NCI-H1436 (cell line): ENCODE measurements at regions not wholly inside any gene's neighbourhood (a gene's known extent, or its start where the extent isn't known, plus 50 kb on each side); places are given as distances from the start of the nearest gene placed in this dataset.

Experiments used
- DNase-seq: peaks from one replicate; lab custom pipeline; 2025; lab: John Stamatoyannopoulos, UW

DNA sequence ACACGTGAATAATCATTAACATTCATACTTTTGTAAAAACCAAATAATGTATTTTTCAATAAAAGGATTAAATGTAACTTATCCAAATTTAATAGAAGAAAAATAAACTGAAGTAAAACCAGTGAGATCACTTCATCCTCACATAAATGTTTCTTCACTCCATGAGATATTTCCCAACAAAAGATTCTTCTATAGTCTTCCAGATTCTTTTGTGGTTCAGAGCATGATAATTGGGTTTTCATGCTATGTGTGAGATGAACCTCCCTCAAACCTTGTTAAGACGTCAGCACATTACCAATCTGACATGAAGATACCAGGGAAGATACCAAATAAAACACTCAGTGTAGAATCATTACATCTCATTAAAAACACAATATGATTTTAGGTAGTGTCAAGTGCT, 62.9 kb upstream of the OXGR1 start:
- DNase-seq: no peak

GRCh38 chr13:97058391-97058790, 64.1 kb upstream of the OXGR1 start:
- no peak for DNase-seq

GRCh38 chr13:97058926-97059325, 64.7 kb upstream of the OXGR1 start:
- DNase-seq: no peak

DNA sequence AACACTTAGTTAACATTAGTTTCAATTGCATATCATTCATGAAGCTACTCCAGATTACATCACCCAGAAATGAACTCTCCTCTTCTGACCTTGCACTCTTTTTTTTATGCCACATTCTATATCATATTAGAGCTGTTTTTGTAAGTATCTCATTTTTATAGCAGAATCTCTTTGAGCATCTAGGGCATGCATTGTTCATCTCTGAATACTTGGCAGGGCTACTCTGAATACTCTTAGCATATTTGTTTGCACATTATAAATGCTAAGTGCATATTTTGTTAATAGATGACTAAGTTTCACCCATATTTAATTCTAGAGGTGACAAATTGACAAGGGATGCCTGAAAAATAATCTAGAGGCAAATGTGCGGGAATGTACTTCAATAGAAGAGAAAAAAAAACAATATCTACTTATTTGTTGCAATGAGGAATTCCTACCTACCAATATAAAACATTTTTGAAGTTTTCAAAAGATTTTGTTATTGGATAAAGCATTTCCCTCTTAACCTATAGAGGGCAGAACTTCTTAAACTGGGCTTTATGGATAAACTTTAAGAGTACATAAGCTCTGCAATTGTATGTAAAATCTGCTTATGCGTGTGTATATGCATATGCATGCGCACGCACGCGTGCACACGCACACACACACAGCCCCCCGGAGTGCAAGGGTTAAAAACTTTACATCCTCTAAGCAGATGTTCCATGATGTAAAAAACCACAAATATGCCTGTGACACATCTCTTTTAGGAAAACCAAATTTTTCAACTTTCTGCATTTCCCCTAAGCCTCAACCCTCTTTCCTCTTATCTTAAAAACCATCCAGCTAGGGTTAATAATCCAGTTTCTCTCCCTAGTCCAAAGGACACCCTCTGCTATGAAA, 73.0 kb upstream of the OXGR1 start:
- DNase-seq: no peak

GRCh38 chr13:97068151-97068550, 73.9 kb upstream of the OXGR1 start:
- DNase-seq: no peak

DNA sequence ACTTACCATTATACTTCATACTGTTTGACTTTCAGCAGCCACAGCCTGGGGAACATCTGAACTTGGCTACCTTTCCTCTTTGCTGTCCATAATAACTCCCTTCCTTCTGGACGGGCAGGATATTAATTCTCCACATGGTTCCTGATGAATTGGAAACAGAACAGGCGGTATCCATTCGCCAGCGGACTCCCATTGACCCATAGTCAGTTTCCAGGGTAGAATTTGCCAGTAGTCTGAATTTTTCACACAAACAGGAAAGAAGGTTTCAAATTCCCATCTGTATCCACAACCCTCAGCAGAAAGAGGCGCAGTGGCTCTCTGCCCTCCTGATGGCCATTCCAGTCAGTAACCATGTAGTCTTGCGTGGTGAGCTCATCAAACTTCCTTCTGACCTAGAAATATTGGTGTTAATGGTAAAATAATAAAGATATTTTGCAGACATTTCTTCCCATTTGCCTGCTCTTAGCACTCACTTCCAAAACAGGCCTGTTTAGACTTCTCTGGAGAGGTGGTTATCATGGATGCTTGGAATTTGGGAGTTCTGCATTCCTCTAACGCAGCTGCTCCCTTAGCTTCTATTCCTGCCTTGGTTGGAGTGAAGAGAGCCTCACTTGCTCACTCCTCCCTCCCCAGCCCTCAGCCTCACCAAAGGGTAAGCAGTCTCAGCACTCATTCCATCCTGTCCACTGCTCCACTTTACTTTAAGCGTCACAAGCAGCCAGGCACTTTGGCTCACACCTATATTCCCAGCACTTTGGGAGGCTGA, 75.0 kb upstream of the OXGR1 start:
- no peak for DNase-seq

DNA sequence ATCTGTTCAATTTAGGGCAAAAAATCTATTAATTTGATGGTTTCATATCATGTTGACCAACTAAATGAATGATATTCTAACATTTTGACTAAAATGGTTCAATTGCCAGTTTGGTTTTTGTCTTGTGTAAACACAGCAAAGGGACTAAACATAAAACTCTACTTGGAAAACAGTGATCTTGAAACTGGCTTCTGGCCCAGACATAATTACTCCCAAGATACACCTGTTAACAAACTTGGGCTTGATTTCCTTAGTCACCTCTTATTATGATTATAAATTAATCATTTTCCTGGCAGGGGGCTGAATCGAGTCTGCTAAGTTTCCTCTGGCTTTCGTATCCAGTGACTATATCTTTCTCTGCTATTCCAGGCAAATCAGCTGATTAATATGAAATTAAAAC, 78.0 kb upstream of the OXGR1 start:
- no peak for DNase-seq

GRCh38 chr13:97074618-97075017, 80.3 kb upstream of the OXGR1 start:
- no peak for DNase-seq

DNA sequence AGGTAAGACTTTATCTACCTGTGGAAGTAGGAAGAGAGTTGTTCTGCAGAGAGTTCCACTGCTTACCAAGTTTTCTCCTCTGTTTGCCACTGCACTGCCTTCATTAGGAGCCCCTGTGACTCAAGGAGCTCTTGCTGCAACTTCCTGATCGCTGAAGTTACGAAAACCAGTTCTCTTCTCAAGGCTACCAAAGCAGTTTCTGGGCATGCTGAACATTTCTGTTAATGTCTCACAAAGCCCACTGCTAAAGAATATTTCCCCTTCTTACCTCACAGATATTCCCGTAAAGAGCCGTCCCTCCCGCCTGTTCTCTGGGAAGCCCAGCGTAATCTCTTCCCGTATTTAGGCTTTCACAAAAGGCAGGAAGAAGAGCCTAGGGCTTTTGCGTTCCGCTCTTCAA, 82.6 kb upstream of the OXGR1 start:
- no peak for DNase-seq

DNA sequence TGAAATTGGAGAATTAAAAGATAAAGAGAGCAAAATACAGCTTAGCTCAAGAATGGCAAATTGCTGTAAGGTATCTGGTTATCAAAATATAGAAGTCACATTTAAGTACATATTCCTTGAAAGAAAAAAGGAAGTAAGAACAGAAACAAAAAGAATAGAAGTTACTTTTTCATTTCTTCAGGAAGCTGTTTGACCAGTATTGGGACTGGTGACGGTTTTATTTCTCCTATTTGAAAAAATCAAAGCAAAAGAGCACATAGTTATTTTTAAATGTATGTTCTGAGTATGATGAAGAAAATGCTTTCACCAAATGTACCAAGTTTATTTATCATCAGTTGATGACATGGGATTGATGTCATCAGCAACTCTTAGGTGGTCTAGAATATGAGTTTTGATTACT, 83.1 kb upstream of the OXGR1 start:
- DNase-seq: no peak

- DNase-seq: no peak
Measured at GRCh38 chr13:97079726-97080125, 85.5 kb upstream of the OXGR1 start.

GRCh38 chr13:97082461-97083207, 88.4 kb upstream of the OXGR1 start:
- DNase-seq: no peak

- DNase-seq: no peak
Measured at GRCh38 chr13:97091196-97091595, 96.9 kb upstream of the OXGR1 start.

DNA sequence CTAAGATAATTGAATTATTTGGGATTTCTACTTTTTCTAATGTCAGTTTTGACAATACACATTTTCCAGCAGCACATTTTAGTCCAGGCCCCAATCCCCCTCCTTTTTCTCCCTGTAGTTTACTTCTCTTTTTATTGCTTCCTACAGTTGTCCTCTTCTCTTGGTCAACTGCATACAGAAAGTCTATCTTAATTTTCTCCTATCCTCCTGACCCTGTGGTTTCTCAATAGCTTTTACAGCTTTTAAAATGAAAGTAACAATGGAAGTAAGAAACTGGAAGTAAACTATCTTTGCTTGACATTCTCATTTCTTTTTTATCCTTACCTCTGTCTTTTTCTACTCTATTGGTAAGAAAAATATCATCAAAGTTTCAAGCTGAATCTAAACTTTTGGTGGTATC, 106.5 kb upstream of the OXGR1 start:
- no peak for DNase-seq

- no peak for DNase-seq
Measured at GRCh38 chr13:97101912-97102708, 107.8 kb upstream of the OXGR1 start.

DNA sequence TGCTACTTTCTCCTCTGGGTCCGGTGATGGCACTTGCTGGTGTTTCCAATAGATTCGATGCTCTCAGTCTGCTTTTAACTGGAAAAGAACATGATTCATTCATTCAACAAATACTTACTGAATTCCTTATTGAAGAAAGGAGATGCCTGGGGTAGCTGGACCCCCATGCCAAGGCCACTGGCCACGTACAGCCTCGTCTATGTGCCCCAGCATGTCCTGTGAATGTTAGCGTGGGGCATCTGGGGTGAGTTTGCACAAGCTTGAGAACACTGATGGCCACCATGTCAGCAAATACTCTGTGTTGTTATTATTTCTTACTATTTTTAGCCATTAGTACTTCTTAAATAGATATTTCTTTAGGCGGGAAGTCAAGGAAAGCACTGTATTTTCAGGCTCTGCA, 112.0 kb upstream of the OXGR1 start:
- no peak for DNase-seq

DNA sequence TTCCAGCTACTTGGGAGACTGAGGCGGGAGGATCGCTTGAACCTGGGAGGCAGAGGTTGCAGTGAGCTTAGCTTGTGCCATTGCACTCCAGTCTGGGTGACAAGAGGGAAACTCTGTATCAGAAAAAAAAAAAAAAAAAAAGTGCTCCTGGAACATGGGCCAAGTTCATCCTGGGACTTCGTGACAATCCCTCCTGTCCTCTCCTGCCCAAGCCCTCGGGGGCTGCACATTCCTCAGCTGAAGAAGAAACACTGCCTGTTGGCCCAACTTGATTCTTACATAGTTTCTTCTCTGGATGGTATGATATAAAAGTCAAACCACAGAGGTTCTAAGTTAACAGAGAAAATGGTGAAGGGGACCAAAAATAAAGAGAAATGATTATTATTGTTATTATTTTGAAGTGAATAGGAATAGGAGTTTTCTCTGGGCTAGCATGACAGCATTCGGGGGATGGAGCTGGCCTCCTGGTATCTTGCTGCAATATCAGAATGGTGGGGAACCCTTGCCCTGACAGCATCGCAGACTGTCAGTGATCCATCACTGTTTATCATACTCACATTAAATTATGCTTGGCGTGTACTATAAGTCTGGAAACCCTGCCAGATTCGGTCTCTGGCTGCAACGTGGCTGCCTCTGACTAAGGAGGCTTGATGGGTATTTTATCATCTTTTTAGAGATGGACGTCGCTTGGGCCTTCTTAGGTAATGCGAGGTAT, 113.7 kb upstream of the OXGR1 start:
- DNase-seq: no peak

- DNase-seq: no peak
Measured at GRCh38 chr13:97108530-97108900, 113.6 kb upstream of the MBNL2 start.

DNA sequence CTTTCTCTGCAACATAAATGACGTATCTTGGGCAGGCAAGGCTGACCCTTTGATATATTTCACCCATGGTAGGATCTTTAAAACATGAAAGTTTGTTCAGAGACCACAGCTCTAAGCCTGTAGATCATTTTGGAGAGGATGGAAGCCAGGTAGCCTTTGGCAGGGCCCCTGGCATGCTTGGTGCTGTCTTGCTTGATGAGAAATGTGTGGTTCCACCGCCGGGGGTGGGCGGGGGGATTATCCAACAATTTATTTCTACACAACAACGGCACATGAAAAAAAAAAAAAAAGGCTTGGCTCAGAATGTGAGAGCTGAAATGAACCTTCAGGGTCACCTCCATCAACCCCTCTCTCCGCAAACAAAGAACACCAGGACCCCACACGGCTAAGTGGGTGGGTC, 112.9 kb upstream of the MBNL2 start:
- DNase-seq: no peak

- peak; percentile 83 for DNase-seq
Measured at GRCh38 chr13:97109841-97110492, 112.2 kb upstream of the MBNL2 start.

DNA sequence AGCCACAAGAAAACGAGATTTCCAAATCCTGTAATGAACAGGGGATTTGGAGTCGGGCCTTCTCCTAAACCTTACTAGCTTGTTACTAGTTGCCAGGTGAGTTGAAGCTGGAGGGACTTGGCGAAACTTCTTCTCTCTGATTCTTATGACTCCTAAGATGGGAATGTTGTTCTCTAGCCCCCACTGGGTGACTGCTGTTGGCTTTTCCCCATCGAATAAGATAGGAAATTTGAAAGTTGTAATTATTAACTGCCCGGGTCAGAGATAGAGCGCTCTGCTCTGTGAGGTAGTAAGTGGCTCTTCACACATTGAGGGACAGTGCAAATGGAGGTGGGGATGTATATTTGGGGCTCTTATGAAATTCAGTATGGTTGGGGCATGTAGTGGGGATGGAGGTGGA, 111.2 kb upstream of the MBNL2 start:
- no peak for DNase-seq
